Muscle of back (tissue), 3 donors: ENCODE measurements at regions not wholly inside any gene's neighbourhood (a gene's known extent, or its start where the extent isn't known, plus 50 kb on each side); places are given as distances from the start of the nearest gene placed in this dataset.
A peak's percentile ranks its signal among the peaks of the same experiment; 100 is the strongest.

Experiments used
- DNase-seq, 3 donors: peaks; one replicate each; pipeline versions ENCODE4 v3.0.0 to v3.0.0-alpha.2; 2013

DNA sequence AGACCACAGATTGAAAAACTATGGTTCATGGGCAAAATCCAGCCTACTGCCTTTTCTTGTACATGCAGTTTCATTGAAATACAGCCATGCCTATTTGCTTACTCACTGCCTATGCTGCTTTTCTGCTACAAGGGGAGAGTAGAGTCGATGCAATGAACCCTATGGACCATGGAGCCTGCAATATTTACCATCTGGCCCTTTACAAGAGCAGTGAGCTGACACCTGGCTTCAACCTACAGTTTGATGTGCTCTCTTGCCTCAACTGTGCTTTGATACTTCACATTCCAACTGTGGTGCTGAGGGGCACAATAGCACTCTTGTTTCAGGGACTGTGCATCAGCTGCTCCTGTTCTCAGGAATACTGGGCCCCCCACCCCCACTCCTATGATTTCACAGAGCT lies 239.5 kb upstream of the SORL1-AS1 start:
- DNase-seq = no peak

DNA sequence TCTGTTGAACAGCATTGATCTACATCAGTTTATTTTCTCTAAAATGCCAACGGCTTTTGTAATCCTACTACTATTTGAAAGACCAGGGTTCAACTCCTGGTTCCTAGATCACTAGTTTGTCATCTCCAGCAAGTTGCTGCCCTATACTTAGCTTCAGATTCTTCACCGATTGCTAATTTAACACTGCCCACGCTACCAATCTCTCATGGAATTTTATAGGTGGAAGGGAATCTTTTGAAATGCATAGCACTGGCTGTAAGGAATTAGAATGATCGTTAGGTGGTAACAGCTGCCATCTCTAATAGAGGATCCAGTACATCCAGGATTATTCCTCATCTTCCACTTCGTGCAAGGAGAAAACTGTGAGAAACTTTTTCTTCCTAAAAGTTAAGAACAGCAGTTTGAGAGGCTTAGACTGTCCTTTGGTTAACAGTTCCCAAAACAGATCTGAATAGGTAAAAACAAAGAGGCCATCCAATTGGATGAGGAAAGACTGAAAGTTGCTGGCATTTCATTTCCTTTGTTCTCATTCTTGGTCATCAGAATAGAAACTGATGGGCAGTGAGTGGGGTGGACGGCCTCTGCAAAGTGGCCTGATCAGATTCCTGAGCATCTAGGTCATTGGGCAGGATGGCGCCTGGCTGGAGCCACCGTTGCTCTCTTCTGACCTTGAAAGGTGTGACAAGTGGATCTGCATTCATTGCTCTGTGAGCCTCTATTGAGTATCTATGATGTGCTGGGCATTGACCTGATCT lies 236.3 kb upstream of the SORL1-AS1 start:
- no peak for DNase-seq

GRCh38 chr11:121688055-121688491 lies 235.3 kb upstream of the SORL1-AS1 start:
- DNase-seq = peak; percentile 38 to 71 (median 39)

DNA sequence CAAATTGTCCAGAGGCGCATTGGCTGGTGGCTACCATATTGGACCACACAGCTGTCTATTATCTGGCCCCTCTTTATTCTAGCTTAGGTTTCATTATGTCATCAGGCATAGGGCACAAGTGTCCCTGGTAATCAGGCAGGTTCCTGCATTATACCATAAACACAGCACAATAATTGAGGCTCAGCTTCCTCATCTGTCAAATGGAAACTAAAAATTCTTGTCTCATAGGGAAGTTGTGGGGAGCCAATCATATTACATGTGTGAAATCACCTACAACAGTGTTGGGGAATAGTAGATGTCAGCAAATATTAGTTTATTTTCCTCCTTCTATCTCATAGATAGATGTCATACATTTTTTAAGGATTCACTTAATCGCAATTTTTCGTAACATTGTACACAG lies 231.0 kb upstream of the SORL1-AS1 start:
- DNase-seq = no peak
